COR-L47 (cell line): ENCODE measurements at regions not wholly inside any gene's neighbourhood (a gene's known extent, or its start where the extent isn't known, plus 50 kb on each side); places are given as distances from the start of the nearest gene placed in this dataset.

Source experiments
- DNase-seq: peaks from one replicate; lab custom pipeline; 2025; lab: John Stamatoyannopoulos, UW

GRCh38 chr7:131267631-131268030, 60.0 kb upstream of the MKLN1 start:
- no peak for DNase-seq

DNA sequence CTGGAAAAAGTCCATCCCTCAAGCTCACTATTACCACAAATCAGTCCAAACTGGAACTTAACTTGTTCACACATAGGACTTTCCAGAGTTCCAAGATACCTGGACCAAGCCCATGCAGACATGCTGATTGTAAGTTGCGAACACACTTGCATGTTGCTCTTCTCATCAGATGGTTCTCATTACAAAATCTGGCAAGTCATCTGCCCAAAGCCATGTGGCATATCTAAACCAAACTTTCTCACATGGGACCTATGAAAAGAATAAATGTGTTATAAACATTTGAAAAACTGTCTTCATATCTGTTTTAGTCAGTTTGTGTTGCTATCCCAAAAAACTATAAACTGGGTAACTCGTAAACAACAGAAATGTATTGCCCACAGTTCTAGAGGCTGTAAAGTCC, 58.8 kb upstream of the MKLN1 start:
- no peak for DNase-seq

DNA sequence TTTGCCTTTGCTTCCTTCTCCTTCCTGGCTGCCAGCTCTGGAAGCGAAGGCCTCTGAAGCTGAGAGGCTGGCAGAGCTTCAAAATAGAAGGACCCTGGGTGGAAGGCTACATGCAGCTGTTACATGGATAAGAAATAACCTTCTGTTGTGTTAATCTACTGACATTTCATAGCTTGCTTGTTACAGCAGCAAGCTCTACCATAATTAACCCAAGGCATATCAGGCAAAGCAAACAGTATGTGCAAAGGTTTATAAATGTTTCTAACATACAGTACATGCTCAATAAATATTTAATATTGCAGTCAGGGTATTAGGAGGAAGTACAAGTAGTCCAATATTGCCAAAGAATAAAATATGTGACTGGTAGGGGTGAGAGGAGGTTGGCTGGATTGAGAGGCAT, 55.6 kb upstream of the MKLN1 start:
- DNase-seq: no peak

DNA sequence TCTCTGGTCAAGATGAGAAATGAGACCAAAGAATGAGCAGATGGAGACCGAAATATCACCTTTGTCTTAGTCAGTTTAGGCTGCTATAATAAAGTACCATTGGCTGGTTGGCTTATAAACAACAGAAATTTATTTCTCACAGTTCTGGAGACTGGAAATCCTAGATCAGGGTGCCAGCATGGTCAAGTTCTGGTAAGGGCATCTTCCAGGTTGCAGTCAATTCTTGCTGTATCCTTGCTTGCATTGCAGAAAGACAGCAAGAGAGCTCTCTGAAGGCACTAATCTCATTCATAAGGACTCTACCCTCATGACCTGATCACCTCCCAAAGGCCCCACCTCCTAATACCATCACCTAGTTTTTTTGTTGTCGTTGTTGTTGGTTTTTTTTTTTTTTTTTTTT, 52.7 kb upstream of the MKLN1 start:
- no peak for DNase-seq

DNA sequence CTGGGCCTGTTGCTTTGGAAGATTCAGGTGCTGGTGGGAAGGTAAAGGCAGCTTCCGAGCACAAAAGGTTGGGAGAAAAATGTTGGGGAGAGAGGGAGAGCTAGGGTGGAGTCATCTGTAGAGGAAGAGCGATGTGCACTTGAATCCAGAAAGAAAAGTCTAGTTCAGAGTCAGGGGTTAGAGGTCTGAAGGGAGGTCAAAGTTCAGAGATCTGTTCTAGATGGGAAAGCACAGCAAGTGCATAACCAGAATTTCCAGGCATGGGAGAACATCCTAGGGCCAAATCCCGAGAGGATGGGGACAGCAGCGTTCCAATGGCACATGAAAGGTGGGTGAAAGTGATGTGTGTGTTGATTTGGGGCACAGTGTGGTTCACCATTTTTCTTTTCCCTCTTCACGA, 51.5 kb upstream of the MKLN1 start:
- no peak for DNase-seq

DNA sequence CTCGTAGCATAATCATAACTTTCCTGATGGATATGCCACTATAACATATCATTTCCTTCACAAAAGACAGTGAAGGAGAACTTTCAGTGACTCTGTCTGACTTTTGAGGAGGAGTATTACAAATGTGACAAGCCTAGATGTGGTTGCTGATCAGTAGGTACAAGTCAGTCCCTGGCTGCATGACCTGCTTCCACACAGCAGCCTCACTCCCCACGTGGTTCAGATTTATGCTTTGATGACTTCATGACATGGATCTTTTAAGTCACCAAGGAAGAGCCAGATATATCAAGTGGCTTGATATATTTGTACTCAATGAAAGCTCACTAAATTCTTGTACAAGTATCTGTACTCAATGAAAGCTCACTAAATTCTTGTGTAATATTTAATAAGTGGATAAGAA, 50.9 kb upstream of the MKLN1 start:
- DNase-seq: no peak
